ENCODE measurements at regions not wholly inside any gene's neighbourhood (a gene's known extent, or its start where the extent isn't known, plus 50 kb on each side); places are given as distances from the start of the nearest gene placed in this dataset.

DNA sequence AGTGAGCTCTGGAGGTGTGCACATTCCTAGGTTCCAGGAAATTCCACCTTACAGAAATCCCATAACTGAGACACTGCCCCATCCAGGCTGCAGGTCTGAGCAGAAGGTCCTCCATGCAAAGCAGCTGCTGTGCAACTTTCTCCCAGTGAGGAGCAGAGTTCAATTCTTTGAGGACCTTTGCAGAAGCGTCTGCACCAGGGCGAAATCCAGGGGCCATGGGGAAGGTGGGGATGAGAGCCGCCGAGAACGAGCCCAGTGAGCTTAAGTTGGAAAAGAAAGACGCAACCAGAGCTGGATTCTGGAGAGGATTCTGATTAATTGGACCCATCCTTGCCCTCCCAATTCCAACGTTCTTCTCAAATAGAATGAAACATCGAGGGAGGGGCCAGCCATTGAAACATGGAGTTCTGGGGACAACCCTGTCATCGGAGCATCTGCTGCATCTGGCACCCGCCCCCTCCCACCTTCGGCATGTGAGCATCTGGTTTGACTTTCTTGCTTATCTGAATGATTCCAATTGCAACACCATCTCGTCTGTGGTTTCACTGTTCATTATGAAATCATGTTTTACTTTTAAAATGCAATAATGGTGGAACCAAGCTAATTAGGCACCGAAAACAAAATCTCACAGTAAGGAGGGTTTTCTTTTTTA is 190.6 kb upstream of the FOXF1 start:
- H3K4me3 ChIP-seq (ENCODE audit: low read length) = no peak overlapping the region
- H3K9me3 ChIP-seq (ENCODE audit: control insufficient read depth, low read length) = no peaks in the 10 kb centered on the region
- H3K4me1 ChIP-seq (ENCODE audit: control insufficient read depth, insufficient read depth, low read length) = no peaks in the 10 kb centered on the region
- H3K27me3 ChIP-seq (ENCODE audit: control insufficient read depth, insufficient read depth, low read length, poor library complexity, severe bottlenecking) = peaks cover 45% of the 10 kb centered on the region
- Mint-ChIP-seq H3K27me3 (ENCODE audit: insufficient read depth) (peaks cover 67% of the 10 kb centered on the region), H3K4me3 (no peak overlapping the region), H3K36me3 (ENCODE audit: low read depth) (no peaks in the 10 kb centered on the region), H3K27ac (no peak overlapping the region), H3K9me3 (no peaks in the 10 kb centered on the region), H3K4me1 (peaks cover 5% of the 10 kb centered on the region)
- no peaks in the 10 kb centered on the region for H3K36me3 ChIP-seq (ENCODE audit: control insufficient read depth, insufficient read depth, low read length)
- no peak overlapping the region for H3K9ac ChIP-seq (ENCODE audit: extremely low read depth, low read length, poor library complexity, severe bottlenecking)
- WGBS, 2 experiments (ENCODE audit: insufficient coverage in 1 of 2, insufficient read length in 1 of 2) = 82 to 88% methylated on average over 8 to 13 of the region's 13 CpGs
- TF ChIP-seq, protein P1, sequence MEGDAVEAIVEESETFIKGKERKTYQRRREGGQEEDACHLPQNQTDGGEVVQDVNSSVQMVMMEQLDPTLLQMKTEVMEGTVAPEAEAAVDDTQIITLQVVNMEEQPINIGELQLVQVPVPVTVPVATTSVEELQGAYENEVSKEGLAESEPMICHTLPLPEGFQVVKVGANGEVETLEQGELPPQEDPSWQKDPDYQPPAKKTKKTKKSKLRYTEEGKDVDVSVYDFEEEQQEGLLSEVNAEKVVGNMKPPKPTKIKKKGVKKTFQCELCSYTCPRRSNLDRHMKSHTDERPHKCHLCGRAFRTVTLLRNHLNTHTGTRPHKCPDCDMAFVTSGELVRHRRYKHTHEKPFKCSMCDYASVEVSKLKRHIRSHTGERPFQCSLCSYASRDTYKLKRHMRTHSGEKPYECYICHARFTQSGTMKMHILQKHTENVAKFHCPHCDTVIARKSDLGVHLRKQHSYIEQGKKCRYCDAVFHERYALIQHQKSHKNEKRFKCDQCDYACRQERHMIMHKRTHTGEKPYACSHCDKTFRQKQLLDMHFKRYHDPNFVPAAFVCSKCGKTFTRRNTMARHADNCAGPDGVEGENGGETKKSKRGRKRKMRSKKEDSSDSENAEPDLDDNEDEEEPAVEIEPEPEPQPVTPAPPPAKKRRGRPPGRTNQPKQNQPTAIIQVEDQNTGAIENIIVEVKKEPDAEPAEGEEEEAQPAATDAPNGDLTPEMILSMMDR (conservative IDR thresholded peaks at IDR 0.05) = no peak
- H3K27ac ChIP-seq (ENCODE audit: low read depth, low read length) = no peak overlapping the region
- no peak for DNase-seq

GRCh38 chr16:86320237-86320595 is 190.1 kb upstream of the FOXF1 start:
- no peak overlapping the region for H3K27ac Mint-ChIP-seq
- no peak overlapping the region for H3K4me3 Mint-ChIP-seq
- 82 to 95% methylated on average over 3 of the region's 3 CpGs for WGBS, 2 experiments (ENCODE audit: insufficient coverage in 1 of 2, insufficient read length in 1 of 2)
- Histone ChIP-seq H3K27ac (ENCODE audit: low read depth, low read length) (no peak overlapping the region), H3K4me3 (ENCODE audit: low read length) (no peak overlapping the region), H3K9ac (ENCODE audit: extremely low read depth, low read length, poor library complexity, severe bottlenecking) (no peak overlapping the region), H3K4me1 (ENCODE audit: control insufficient read depth, insufficient read depth, low read length) (no peaks in the 10 kb centered on the region), H3K36me3 (ENCODE audit: control insufficient read depth, insufficient read depth, low read length) (no peaks in the 10 kb centered on the region), H3K9me3 (ENCODE audit: control insufficient read depth, low read length) (no peaks in the 10 kb centered on the region), H3K27me3 (ENCODE audit: control insufficient read depth, insufficient read depth, low read length, poor library complexity, severe bottlenecking) (peaks cover 40% of the 10 kb centered on the region)
- H3K4me1 Mint-ChIP-seq = peaks cover 5% of the 10 kb centered on the region
- peaks cover 4% of the 10 kb centered on the region for H3K9me3 Mint-ChIP-seq
- H3K36me3 Mint-ChIP-seq (ENCODE audit: low read depth) = no peaks in the 10 kb centered on the region
- H3K27me3 Mint-ChIP-seq (ENCODE audit: insufficient read depth) = peaks cover 62% of the 10 kb centered on the region
- no peak for DNase-seq
- TF ChIP-seq, protein P1 (conservative IDR thresholded peaks at IDR 0.05) = no peak

DNA sequence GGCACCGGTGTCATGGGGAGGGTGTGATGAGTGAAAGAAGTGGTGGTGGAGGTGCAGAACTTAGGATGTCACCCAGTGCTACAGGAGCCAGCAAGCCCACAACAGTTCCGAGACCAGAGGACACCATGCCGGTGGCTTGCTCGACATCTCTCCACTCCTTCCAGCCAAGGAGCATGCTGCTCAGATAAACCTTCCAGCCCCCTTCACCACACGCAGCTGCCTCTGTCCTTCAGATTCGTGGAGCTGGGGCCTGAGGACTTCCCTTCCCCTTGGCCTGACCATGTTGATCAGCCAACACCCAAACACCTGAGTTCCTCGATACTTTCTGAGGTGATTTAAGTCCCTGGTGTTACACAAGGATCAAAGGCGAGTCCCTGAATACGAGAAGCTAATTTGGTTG is 188.8 kb upstream of the FOXF1 start:
- DNase-seq = no peak
- TF ChIP-seq, protein P1 (conservative IDR thresholded peaks at IDR 0.05) = no peak
- H3K27ac Mint-ChIP-seq = no peak overlapping the region
- no peaks in the 10 kb centered on the region for H3K36me3 ChIP-seq (ENCODE audit: control insufficient read depth, insufficient read depth, low read length)
- H3K27me3 Mint-ChIP-seq (ENCODE audit: insufficient read depth) = peaks cover 52% of the 10 kb centered on the region
- WGBS, 2 experiments (ENCODE audit: insufficient coverage in 1 of 2, insufficient read length in 1 of 2) = 84 to 89% methylated on average over 3 to 9 of the region's 9 CpGs
- peaks cover 5% of the 10 kb centered on the region for H3K4me1 Mint-ChIP-seq
- H3K4me1 ChIP-seq (ENCODE audit: control insufficient read depth, insufficient read depth, low read length) = no peaks in the 10 kb centered on the region
- peaks cover 3% of the 10 kb centered on the region for H3K9me3 ChIP-seq (ENCODE audit: control insufficient read depth, low read length)
- peaks cover 27% of the 10 kb centered on the region for H3K27me3 ChIP-seq (ENCODE audit: control insufficient read depth, insufficient read depth, low read length, poor library complexity, severe bottlenecking)
- no peak overlapping the region for H3K4me3 ChIP-seq (ENCODE audit: low read length)
- H3K36me3 Mint-ChIP-seq (ENCODE audit: low read depth) = no peaks in the 10 kb centered on the region
- no peak overlapping the region for H3K27ac ChIP-seq (ENCODE audit: low read depth, low read length)
- H3K4me3 Mint-ChIP-seq = no peak overlapping the region
- H3K9ac ChIP-seq (ENCODE audit: extremely low read depth, low read length, poor library complexity, severe bottlenecking) = no peak overlapping the region
- H3K9me3 Mint-ChIP-seq = peaks cover 9% of the 10 kb centered on the region

Data from endodermal cell (in vitro differentiated cells).